SU-DHL-6 (cell line): ENCODE measurements at regions not wholly inside any gene's neighbourhood (a gene's known extent, or its start where the extent isn't known, plus 50 kb on each side); places are given as distances from the start of the nearest gene placed in this dataset.
"Not testable (repeated sequence)": the region's sequence is repeated elsewhere in the genome, so short reads cannot be mapped to it uniquely, and the experiment has no call there.

Experiments
- H2AFZ ChIP-seq: fragments of 200-600 bp; sonication (generic); 2 replicates; pipeline ENCODE4 v1.6.1; 2014; ENCODE audit warnings: low read depth, mild to moderate bottlenecking, moderate library complexity, mixed read lengths, antibody characterized with exemption, low read length; ENCODE audit not compliant: severe bottlenecking
- H3F3A ChIP-seq: fragments of 200-600 bp; shearing (Covaris generic); 2 replicates; pipeline ENCODE4 v1.6.0; 2016; ENCODE audit warnings: antibody characterized with exemption, mild to moderate bottlenecking; ENCODE audit not compliant: insufficient read depth
- H3K27ac ChIP-seq: fragments of 200-600 bp; sonication (generic); 2 replicates; pipeline ENCODE4 v1.5.1; 2016; ENCODE audit warnings: low read depth, mild to moderate bottlenecking, low read length, moderate library complexity, mixed read lengths
- H3K27me3 ChIP-seq: fragments of 200-600 bp; sonication (generic), shearing (Covaris generic); 2 replicates; pipeline ENCODE4 v1.6.0; 2014; ENCODE audit warnings: mild to moderate bottlenecking, low read length
- H3K36me3 ChIP-seq: fragments of 200-600 bp; sonication (generic); 2 replicates; pipeline ENCODE4 v1.6.1; 2014; ENCODE audit warnings: mild to moderate bottlenecking, low read length, mixed read lengths
- H3K4me2 ChIP-seq: fragments of 300-600, 200-600 bp; shearing (Covaris generic), sonication (generic); 2 replicates; pipeline ENCODE4 v1.6.0; 2014; ENCODE audit warnings: low read length, low read depth, mild to moderate bottlenecking; ENCODE audit not compliant: poor library complexity, severe bottlenecking
- H3K4me3 ChIP-seq: fragments of 200-600 bp; sonication (generic); 2 replicates; pipeline ENCODE4 v1.5.1; 2014; ENCODE audit warnings: antibody characterized with exemption, low read length, mild to moderate bottlenecking, mixed read lengths; ENCODE audit not compliant: insufficient read depth, poor library complexity, severe bottlenecking
- H3K79me2 ChIP-seq: fragments of 200-600 bp; sonication (generic); 2 replicates; pipeline ENCODE4 v1.6.1; 2014; ENCODE audit warnings: mild to moderate bottlenecking, low read length, moderate library complexity; ENCODE audit not compliant: insufficient read depth
- H3K9ac ChIP-seq: fragments of 200-600 bp; sonication (generic); 2 replicates; pipeline ENCODE4 v1.7.0; 2014; ENCODE audit warnings: mild to moderate bottlenecking, low read length
- H3K9me2 ChIP-seq: fragments of 200-600 bp; sonication (generic); replicated peaks from 2 replicates; pipeline ENCODE4 v1.6.1; 2014; ENCODE audit warnings: low read length; ENCODE audit not compliant: insufficient read depth
- H3K9me3 ChIP-seq: fragments of 200-600 bp; sonication (generic); 2 replicates; pipeline ENCODE4 v1.6.1; 2014; ENCODE audit warnings: low read length, mixed read lengths; ENCODE audit not compliant: insufficient read depth
- H4K20me1 ChIP-seq: fragments of 200-600 bp; sonication (generic); 2 replicates; pipeline ENCODE4 v1.6.1; 2014; ENCODE audit warnings: low read depth, mild to moderate bottlenecking, antibody characterized with exemption, low read length, moderate library complexity, mixed read lengths
- CTCF ChIP-seq: fragments of 200-600 bp; sonication (generic); IDR thresholded peaks from one replicate; pipeline ENCODE4 v1.5.1; 2017; ENCODE audit warnings: antibody characterized with exemption, mild to moderate bottlenecking, low read length, moderate library complexity; ENCODE audit not compliant: insufficient read depth, poor library complexity, severe bottlenecking
- EZH2phosphoT487 ChIP-seq: fragments of 200-600 bp; sonication (generic), shearing (Covaris generic); conservative IDR thresholded peaks from 2 replicates; pipeline ENCODE4 v1.6.1; 2018; ENCODE audit warnings: mild to moderate bottlenecking, antibody characterized with exemption, low read length, moderate library complexity, mixed read lengths

- no peak overlapping the region for H3K4me2 ChIP-seq
- no peak overlapping the region for H3K27ac ChIP-seq
- no peak overlapping the region for H3K4me3 ChIP-seq
- no peak overlapping the region for H3K9ac ChIP-seq
- H3K79me2 ChIP-seq, result no peaks in the 10 kb centered on the region
- H3K36me3 ChIP-seq, result no peaks in the 10 kb centered on the region
- H3K9me3 ChIP-seq, result no peaks in the 10 kb centered on the region
- H3F3A ChIP-seq, result no peaks in the 10 kb centered on the region
- H2AFZ ChIP-seq, result no peak overlapping the region
- H3K27me3 ChIP-seq, result no peaks in the 10 kb centered on the region
- no peaks in the 10 kb centered on the region for H3K9me2 ChIP-seq
- no peak for TF ChIP-seq CTCF
- no peak for TF ChIP-seq EZH2phosphoT487
- no peaks in the 10 kb centered on the region for H4K20me1 ChIP-seq
Observed at GRCh38 chr16:86232496-86232895, 277.8 kb upstream of the FOXF1 start.

GRCh38 chr16:86233506-86233905, 276.8 kb upstream of the FOXF1 start:
- H3K4me2 ChIP-seq, H3K79me2 ChIP-seq, H3K9me2 ChIP-seq, H3K36me3 ChIP-seq, H3K27me3 ChIP-seq, H2AFZ ChIP-seq, H3F3A ChIP-seq, H3K27ac ChIP-seq, H4K20me1 ChIP-seq, H3K9ac ChIP-seq, H3K4me3 ChIP-seq, H3K9me3 ChIP-seq: not testable (repeated sequence)

DNA sequence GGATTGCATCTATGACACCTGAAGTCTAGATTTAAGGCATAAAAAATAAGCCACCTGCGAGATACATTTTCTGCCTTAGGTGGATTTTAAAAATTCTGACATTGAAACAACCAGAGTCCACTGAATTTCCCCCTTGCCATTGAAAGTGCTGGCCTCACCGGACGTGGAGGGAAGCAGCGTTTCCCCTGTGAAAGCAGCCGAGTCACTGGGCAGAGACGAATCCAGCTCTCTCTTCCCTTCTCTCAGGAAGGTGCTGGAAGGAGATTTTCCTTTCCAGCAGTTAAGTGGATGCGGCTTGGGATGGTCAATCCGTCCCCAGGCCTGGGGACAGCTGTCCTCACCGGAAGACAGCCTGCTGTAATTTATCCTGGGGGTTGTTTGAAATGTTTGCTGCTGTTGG, 270.9 kb upstream of the FOXF1 start:
- Histone ChIP-seq H3K27me3 (no peaks in the 10 kb centered on the region), H3K9me3 (no peaks in the 10 kb centered on the region), H3K79me2 (no peaks in the 10 kb centered on the region), H3K4me3 (no peak overlapping the region), H3K27ac (no peak overlapping the region), H3K9ac (no peak overlapping the region), H3F3A (no peaks in the 10 kb centered on the region), H3K36me3 (no peaks in the 10 kb centered on the region), H3K9me2 (no peaks in the 10 kb centered on the region), H4K20me1 (no peaks in the 10 kb centered on the region), H2AFZ (no peak overlapping the region), H3K4me2 (no peak overlapping the region)
- TF ChIP-seq EZH2phosphoT487 (no peak), CTCF (no peak)

DNA sequence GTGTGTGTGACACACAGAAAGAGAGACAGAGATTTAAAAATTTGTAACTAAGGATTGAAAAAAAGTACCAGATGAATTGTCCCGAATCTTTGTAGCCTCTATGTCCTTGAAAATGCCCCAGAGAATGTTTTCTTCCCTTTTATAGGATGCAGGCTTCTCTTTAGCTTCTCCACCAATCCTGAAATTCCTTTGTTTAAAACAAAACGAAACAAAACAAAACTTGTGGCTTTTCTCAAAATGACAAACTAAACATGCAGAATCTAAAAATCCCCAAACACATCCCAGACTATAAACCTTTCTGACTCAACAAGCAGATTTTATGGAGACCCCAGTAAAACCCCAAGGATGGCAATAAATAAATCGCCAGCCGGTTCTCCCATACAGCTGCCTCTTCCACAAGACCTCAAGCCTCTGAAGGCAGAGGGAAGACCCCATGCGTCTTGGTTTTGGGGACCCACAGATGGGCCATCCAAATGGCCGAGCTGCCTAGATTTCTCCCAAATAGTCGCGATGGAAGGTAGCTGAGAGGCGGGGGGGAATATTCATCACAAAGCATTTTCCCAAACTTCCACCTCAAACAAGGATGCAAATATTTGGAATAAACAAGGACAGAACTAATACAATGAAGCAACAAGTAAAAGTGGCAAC, 269.5 kb upstream of the FOXF1 start:
- H4K20me1 ChIP-seq, result no peaks in the 10 kb centered on the region
- no peaks in the 10 kb centered on the region for H3K36me3 ChIP-seq
- no peak overlapping the region for H3K9ac ChIP-seq
- H3F3A ChIP-seq, result no peaks in the 10 kb centered on the region
- no peak overlapping the region for H3K4me3 ChIP-seq
- no peak overlapping the region for H2AFZ ChIP-seq
- H3K27me3 ChIP-seq, result no peaks in the 10 kb centered on the region
- no peaks in the 10 kb centered on the region for H3K9me2 ChIP-seq
- no peaks in the 10 kb centered on the region for H3K9me3 ChIP-seq
- H3K27ac ChIP-seq, result no peak overlapping the region
- H3K79me2 ChIP-seq, result no peaks in the 10 kb centered on the region
- TF ChIP-seq EZH2phosphoT487 (no peak), CTCF (no peak)
- H3K4me2 ChIP-seq, result no peak overlapping the region
